Adrenal gland (tissue), 9 donors: ENCODE measurements at regions not wholly inside any gene's neighbourhood (a gene's known extent, or its start where the extent isn't known, plus 50 kb on each side); places are given as distances from the start of the nearest gene placed in this dataset.

Experiments
- DNase-seq, 7 donors: peaks; one replicate each; pipeline ENCODE4 v3.0.0-alpha.2; 2019 to 2020
- H3K27ac ChIP-seq, 5 donors: fragments of 200-600 bp; sonication (generic) in 4 of 5; 1 replicate in 3 of 5; 2 replicates in 2 of 5; pipeline versions ENCODE4 v1.5.1 to v1.8.0; 2016 to 2020; ENCODE audit warnings: mild to moderate bottlenecking in 1 of 5
- H3K27me3 ChIP-seq: fragments of 200-600 bp; 2 replicates; pipeline ENCODE4 v1.8.0; 2021
- H3K36me3 ChIP-seq, 2 donors: fragments of 200-600 bp; replicated peaks in 1 of 2; 1 replicate in 1 of 2; 2 replicates in 1 of 2; pipeline versions ENCODE4 v1.5.1 to v1.8.0; 2018 to 2022
- H3K4me1 ChIP-seq, 2 donors: fragments of 200-600 bp; replicated peaks in 1 of 2; 1 replicate in 1 of 2; 2 replicates in 1 of 2; pipeline versions ENCODE4 v1.5.1 to v1.8.0; 2018 to 2021
- H3K4me3 ChIP-seq, 4 donors: fragments of 200-600 bp; sonication (generic) in 3 of 4; one replicate each; pipeline ENCODE4 v1.5.1; 2016 to 2018
- H3K9me3 ChIP-seq, 3 donors: fragments of 200-600 bp; sonication (generic) in 1 of 3; replicated peaks in 1 of 3; 1 replicate in 2 of 3; 2 replicates in 1 of 3; pipeline versions ENCODE4 v1.5.1 to v1.8.0; 2016 to 2021
- POLR2A ChIP-seq, 2 donors: fragments of 450-650 bp; IDR thresholded peaks; one replicate each; pipeline ENCODE4 v1.6.1; 2017; ENCODE audit warnings: antibody characterized with exemption in 2 of 2, mild to moderate bottlenecking in 2 of 2, moderate library complexity in 1 of 2
- WGBS, 4 donors: extraction: QIAGEN DNeasy Blood & Tissue Kit in 2 of 4; methylation state at CpG; one replicate each; pipeline versions ENCODE4 v1.1.5 to v1.1.7; 2013 to 2017; 5-methylcytosine and 5-hydroxymethylcytosine counted together
- intact Hi-C, 2 donors: fragments of 100-400 bp; cut with DNase I; formaldehyde crosslinking; loops; one replicate each; pipeline versions ENCODE4 v1.14.1 to v1.15.0; 2022 to 2023
- TF ChIP-seq, protein P1 (sequence below), 6 experiments: fragments of 450-650 bp in 4 of 6; fragments of 200-600 bp in 2 of 6; sonication (generic) in 1 of 6; IDR thresholded peaks; 1 replicate in 5 of 6; 2 replicates in 1 of 6; pipeline versions ENCODE4 v1.5.1 to v1.8.0; 2016 to 2021; ENCODE audit warnings: antibody characterized with exemption in 6 of 6, mild to moderate bottlenecking in 2 of 6, moderate library complexity in 1 of 6
- donor health status: healthy with polysubstance abuse.
- donor health status: Bipolar disorder and iron deficiency.
- donor health status: DM: yes; HTN: yes; CAD: no.
- donor health status: DM: no; HTN: no; CAD: no.
- donor health status: DM: no; HTN: no; CAD: no.

DNA sequence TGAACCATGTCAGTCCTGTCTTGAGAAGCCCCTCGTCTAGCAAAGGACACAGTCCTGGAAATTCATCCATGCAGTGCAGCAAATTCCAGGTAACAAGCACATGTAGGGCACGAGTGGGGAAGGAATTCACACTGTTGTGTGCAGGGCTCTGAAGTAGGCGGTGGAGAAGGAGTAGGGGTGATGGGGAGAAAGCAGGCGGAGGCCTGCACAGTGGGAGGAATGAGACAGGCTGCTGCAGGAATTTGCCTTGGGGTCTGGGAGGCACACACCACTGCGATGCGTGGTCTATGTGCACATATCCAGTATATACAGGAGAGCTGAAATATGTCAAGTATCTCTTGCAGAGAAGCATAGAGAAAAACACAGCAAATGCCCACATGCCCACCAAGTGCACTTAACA, 249.2 kb upstream of the IRX2 start:
- no peaks in the 10 kb centered on the region for H3K4me1 ChIP-seq
- WGBS, 4 donors: 66 to 76% (median 73%) methylated on average over 6 of the region's 6 CpGs
- no peak for TF ChIP-seq POLR2A (IDR thresholded peaks at IDR 0.05)
- TF ChIP-seq, protein P1, sequence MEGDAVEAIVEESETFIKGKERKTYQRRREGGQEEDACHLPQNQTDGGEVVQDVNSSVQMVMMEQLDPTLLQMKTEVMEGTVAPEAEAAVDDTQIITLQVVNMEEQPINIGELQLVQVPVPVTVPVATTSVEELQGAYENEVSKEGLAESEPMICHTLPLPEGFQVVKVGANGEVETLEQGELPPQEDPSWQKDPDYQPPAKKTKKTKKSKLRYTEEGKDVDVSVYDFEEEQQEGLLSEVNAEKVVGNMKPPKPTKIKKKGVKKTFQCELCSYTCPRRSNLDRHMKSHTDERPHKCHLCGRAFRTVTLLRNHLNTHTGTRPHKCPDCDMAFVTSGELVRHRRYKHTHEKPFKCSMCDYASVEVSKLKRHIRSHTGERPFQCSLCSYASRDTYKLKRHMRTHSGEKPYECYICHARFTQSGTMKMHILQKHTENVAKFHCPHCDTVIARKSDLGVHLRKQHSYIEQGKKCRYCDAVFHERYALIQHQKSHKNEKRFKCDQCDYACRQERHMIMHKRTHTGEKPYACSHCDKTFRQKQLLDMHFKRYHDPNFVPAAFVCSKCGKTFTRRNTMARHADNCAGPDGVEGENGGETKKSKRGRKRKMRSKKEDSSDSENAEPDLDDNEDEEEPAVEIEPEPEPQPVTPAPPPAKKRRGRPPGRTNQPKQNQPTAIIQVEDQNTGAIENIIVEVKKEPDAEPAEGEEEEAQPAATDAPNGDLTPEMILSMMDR (IDR thresholded peaks at IDR 0.05): no peak
- intact Hi-C loops: no loop called here
- H3K27me3 ChIP-seq: no peaks in the 10 kb centered on the region
- no peaks in the 10 kb centered on the region for H3K9me3 ChIP-seq
- no peaks in the 10 kb centered on the region for H3K36me3 ChIP-seq
- DNase-seq: peak in 1 of 7 donors; percentile 18
- no peak overlapping the region for H3K27ac ChIP-seq
- no peak overlapping the region for H3K4me3 ChIP-seq

DNA sequence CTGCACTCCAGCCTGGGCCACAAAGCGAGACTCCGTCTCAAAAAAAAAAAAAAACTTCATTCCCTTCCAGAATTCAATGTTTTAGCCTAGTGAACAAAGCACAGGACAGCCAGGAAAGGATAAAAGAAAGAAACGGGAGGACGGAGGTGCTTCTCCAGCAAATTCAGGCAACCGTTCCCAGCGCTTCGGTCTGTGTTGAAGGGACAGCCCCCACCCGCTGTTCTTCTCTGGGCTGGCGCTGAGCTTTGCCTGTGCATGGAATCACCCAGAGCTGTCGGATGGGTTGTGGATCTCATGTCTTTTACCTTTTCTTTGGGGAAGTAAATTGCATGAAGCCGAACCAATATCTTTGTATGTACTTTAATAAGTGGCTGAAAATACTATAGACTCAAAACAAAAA, 248.4 kb upstream of the IRX2 start:
- Histone ChIP-seq H3K36me3 (no peaks in the 10 kb centered on the region), H3K27me3 (no peaks in the 10 kb centered on the region), H3K4me1 (no peaks in the 10 kb centered on the region), H3K27ac (no peak overlapping the region), H3K9me3 (no peaks in the 10 kb centered on the region), H3K4me3 (no peak overlapping the region)
- TF ChIP-seq, protein P1 (IDR thresholded peaks at IDR 0.05): no peak
- TF ChIP-seq POLR2A (IDR thresholded peaks at IDR 0.05): no peak
- 75 to 87% (median 82%) methylated on average over 11 of the region's 11 CpGs for WGBS, 4 donors
- intact Hi-C loops: no loop called here
- peak in 1 of 7 donors; percentile 9 for DNase-seq

DNA sequence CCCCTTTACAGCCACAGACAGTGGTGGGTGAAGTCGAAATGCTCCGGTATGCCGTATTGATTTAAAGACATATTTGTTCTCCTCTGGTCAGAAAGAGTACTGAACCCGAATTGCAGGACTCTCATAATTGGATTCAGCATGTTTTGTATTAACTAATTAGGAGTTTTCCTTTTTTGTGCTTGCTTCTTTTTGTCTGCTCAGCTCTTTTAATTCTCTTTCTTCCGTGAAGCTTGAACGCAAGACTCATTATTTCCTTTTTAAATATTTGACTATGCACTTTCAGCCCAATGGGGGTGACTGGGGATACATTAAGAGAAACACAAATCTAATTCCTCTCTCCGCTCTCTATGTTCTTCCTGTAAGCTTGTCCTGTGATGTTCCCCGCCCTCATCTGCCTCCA, 246.6 kb upstream of the IRX2 start:
- H3K27ac ChIP-seq: no peak overlapping the region
- no peaks in the 10 kb centered on the region for H3K4me1 ChIP-seq
- intact Hi-C loops: no loop called here
- no peaks in the 10 kb centered on the region for H3K27me3 ChIP-seq
- H3K4me3 ChIP-seq: no peak overlapping the region
- TF ChIP-seq, protein P1 (IDR thresholded peaks at IDR 0.05): no peak
- H3K9me3 ChIP-seq: no peaks in the 10 kb centered on the region
- DNase-seq: peak in 1 of 7 donors; percentile 6
- WGBS, 4 donors: 68 to 81% (median 75%) methylated on average over 8 of the region's 8 CpGs
- H3K36me3 ChIP-seq: no peaks in the 10 kb centered on the region

DNA sequence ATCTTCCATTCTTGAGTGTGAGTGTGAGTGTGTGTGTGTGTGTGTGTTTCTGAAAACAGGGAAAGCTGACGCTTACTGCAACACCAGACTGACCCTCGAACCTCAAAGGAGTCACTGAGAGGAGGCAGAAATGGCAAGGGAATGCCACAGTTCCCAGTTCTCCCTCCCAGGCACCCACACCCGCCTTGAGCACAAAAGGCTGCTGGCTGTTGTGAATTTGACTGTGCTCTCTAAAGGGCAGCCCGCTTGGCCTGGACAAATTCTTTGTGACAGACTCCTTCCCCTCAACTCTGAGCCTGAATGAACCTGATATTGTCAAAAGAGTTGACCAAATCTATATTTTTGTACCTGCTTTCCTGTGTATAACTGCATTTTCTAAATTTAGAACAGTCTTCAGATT, 245.7 kb upstream of the IRX2 start:
- no peak for TF ChIP-seq POLR2A (IDR thresholded peaks at IDR 0.05)
- TF ChIP-seq, protein P1 (IDR thresholded peaks at IDR 0.05): no peak
- Histone ChIP-seq H3K4me3 (no peak overlapping the region), H3K36me3 (no peaks in the 10 kb centered on the region), H3K27me3 (no peaks in the 10 kb centered on the region), H3K9me3 (no peaks in the 10 kb centered on the region), H3K4me1 (no peaks in the 10 kb centered on the region), H3K27ac (no peak overlapping the region)
- DNase-seq: peak in 1 of 7 donors; percentile 13
- intact Hi-C loops: no loop called here
- WGBS, 4 donors: 44 to 50% (median 45%) methylated on average over 4 of the region's 4 CpGs
